IMR-90 (cell line): ENCODE measurements at regions not wholly inside any gene's neighbourhood (a gene's known extent, or its start where the extent isn't known, plus 50 kb on each side); places are given as distances from the start of the nearest gene placed in this dataset.

Experiments
- ATAC-seq: fragments of 200-7000 bp; cut with Tn5 transposase; 2 replicates; pipeline ENCODE4 v1.9.1; 2020; ENCODE audit warnings: low read depth, mild to moderate bottlenecking, moderate library complexity
- BruUV-seq: library from RNA; stranded (reverse); fragments of 400-500 nt; replicated peaks from 2 replicates; lab custom pipeline; 2021; lab: Mats Ljungman, UMichigan
- CTCF ChIA-PET: fragments of 300-600 bp; formaldehyde crosslinking; extraction: SDS; loops from one replicate; lab custom pipeline; 2021; ENCODE audit warnings: antibody characterized with exemption; lab: Yijun Ruan, JAX
- POLR2A ChIA-PET: fragments of 300-600 bp; sonication (Branson Sonifier 250); formaldehyde crosslinking; loops from one replicate; lab custom pipeline; 2022; ENCODE audit warnings: antibody characterized with exemption; ENCODE audit not compliant: unreplicated experiment; lab: Charles Lee
- DNase-seq: peaks from one replicate; pipeline ENCODE4 v3.0.0; 2013
- H2AFZ ChIP-seq: replicated peaks from 2 replicates; pipeline ENCODE3; 2013; ENCODE audit warnings: low read length, mild to moderate bottlenecking; ENCODE audit not compliant: poor library complexity
- H2AK5ac ChIP-seq: 2 replicates; pipeline ENCODE4 v1.6.1; 2013; ENCODE audit warnings: low read depth, low read length, inconsistent platforms
- H2AK9ac ChIP-seq: replicated peaks from 2 replicates; pipeline ENCODE3; 2013; ENCODE audit warnings: mild to moderate bottlenecking, low read depth, low read length, moderate library complexity; ENCODE audit not compliant: poor library complexity
- H2BK120ac ChIP-seq: 2 replicates; pipeline ENCODE4 v1.6.1; 2013; ENCODE audit warnings: low read depth, low read length, inconsistent platforms
- H2BK15ac ChIP-seq: 3 replicates; pipeline ENCODE4 v1.6.1; 2013; ENCODE audit warnings: low read depth, low read length, inconsistent platforms
- H2BK20ac ChIP-seq: 2 replicates; pipeline ENCODE4 v1.6.1; 2013; ENCODE audit warnings: low read depth, mild to moderate bottlenecking, inconsistent platforms, low read length, moderate library complexity
- H2BK5ac ChIP-seq: 2 replicates; pipeline ENCODE4 v1.6.1; 2013; ENCODE audit warnings: mild to moderate bottlenecking, low read depth, low read length, inconsistent platforms; ENCODE audit not compliant: poor library complexity, severe bottlenecking
- H3K14ac ChIP-seq: replicated peaks from 2 replicates; pipeline ENCODE4 v1.6.1; 2013; ENCODE audit warnings: low read depth, low read length, inconsistent platforms
- H3K18ac ChIP-seq: 2 replicates; pipeline ENCODE4 v1.6.1; 2013; ENCODE audit warnings: low read depth, low read length, control low read depth
- H3K23ac ChIP-seq: 2 replicates; pipeline ENCODE4 v1.6.1; 2013; ENCODE audit warnings: low read depth, low read length, inconsistent platforms
- H3K27ac ChIP-seq: 2 replicates; pipeline ENCODE4 v1.5.1; 2013; ENCODE audit warnings: mild to moderate bottlenecking, control low read depth, low read length; ENCODE audit not compliant: insufficient read depth
- H3K27me3 ChIP-seq: 2 replicates; pipeline ENCODE4 v1.6.1; 2013; ENCODE audit warnings: low read length; ENCODE audit not compliant: control insufficient read depth, insufficient read depth
- H3K36me3 ChIP-seq: 2 replicates; pipeline ENCODE4 v1.6.1; 2013; ENCODE audit warnings: low read length, mixed read lengths; ENCODE audit not compliant: control insufficient read depth, insufficient read depth
- H3K4ac ChIP-seq: 2 replicates; pipeline ENCODE4 v1.6.1; 2013; ENCODE audit warnings: low read depth, low read length, inconsistent platforms
- H3K4me1 ChIP-seq: 2 replicates; pipeline ENCODE4 v1.6.1; 2013; ENCODE audit warnings: low read length, mixed read lengths; ENCODE audit not compliant: control insufficient read depth, insufficient read depth
- H3K4me2 ChIP-seq: 2 replicates; pipeline ENCODE4 v1.6.1; 2013; ENCODE audit warnings: low read depth, mild to moderate bottlenecking, control low read depth, low read length, moderate library complexity
- H3K4me3 ChIP-seq: 2 replicates; pipeline ENCODE4 v1.5.1; 2013; ENCODE audit warnings: low read depth, mild to moderate bottlenecking, control low read depth, low read length, moderate library complexity; ENCODE audit not compliant: insufficient read depth
- H3K56ac ChIP-seq: 2 replicates; pipeline ENCODE4 v1.6.1; 2013; ENCODE audit warnings: low read length, inconsistent platforms; ENCODE audit not compliant: insufficient read depth; ENCODE audit errors: extremely low read depth
- H3K79me1 ChIP-seq, 2 experiments: 2 replicates each; pipeline ENCODE4 v1.6.1; 2013; ENCODE audit warnings: low read length in 2 of 2, inconsistent platforms in 1 of 2, low read depth in 1 of 2
- H3K9ac ChIP-seq: 2 replicates; pipeline ENCODE4 v1.6.1; 2013; ENCODE audit warnings: low read depth, low read length, control low read depth
- H3K9me1 ChIP-seq: 2 replicates; pipeline ENCODE4 v1.6.1; 2013; ENCODE audit warnings: low read length, inconsistent platforms; ENCODE audit not compliant: insufficient read depth
- H3K9me3 ChIP-seq: 2 replicates; pipeline ENCODE4 v1.6.1; 2013; ENCODE audit warnings: low read length; ENCODE audit not compliant: control insufficient read depth, insufficient read depth
- H4K20me1 ChIP-seq: 2 replicates; pipeline ENCODE4 v1.6.1; 2013; ENCODE audit warnings: low read length, inconsistent platforms; ENCODE audit not compliant: insufficient read depth
- H4K5ac ChIP-seq: 2 replicates; pipeline ENCODE4 v1.6.1; 2013; ENCODE audit warnings: mild to moderate bottlenecking, low read depth, low read length, control low read depth
- H4K8ac ChIP-seq, 2 experiments: 2 replicates each; pipeline ENCODE4 v1.6.1; 2013; ENCODE audit warnings: low read depth in 2 of 2, low read length in 2 of 2, control low read depth in 1 of 2, inconsistent platforms in 1 of 2
- H4K91ac ChIP-seq: 2 replicates; pipeline ENCODE4 v1.6.1; 2013; ENCODE audit warnings: low read depth, low read length, inconsistent platforms; ENCODE audit not compliant: insufficient read depth
- BHLHE40 ChIP-seq: fragments of 150-350 bp; IDR thresholded peaks from 2 replicates; pipeline ENCODE4 v1.6.1; 2016; ENCODE audit warnings: mild to moderate bottlenecking, low read depth, low read length
- CHD1 ChIP-seq: IDR thresholded peaks from 2 replicates; pipeline ENCODE4 v1.6.1; 2012; ENCODE audit warnings: low read depth, low read length, improper control_type of control experiment
- ELK1 ChIP-seq: fragments of 150-350 bp; IDR thresholded peaks from 2 replicates; pipeline ENCODE4 v1.6.1; 2016; ENCODE audit warnings: low read depth, mild to moderate bottlenecking, low read length, moderate library complexity, borderline replicate concordance
- MAZ ChIP-seq: IDR thresholded peaks from 2 replicates; pipeline ENCODE4 v1.6.1; 2012; ENCODE audit warnings: low read depth, mild to moderate bottlenecking, low read length, improper control_type of control experiment, moderate library complexity, borderline replicate concordance
- MXI1 ChIP-seq: IDR thresholded peaks from 2 replicates; pipeline ENCODE4 v1.6.1; 2012; ENCODE audit warnings: low read depth, mild to moderate bottlenecking, low read length, moderate library complexity, borderline replicate concordance
- NFE2L2 ChIP-seq: fragments of 150-350 bp; IDR thresholded peaks from 2 replicates; pipeline ENCODE4 v1.6.1; 2016; ENCODE audit warnings: low read depth, mild to moderate bottlenecking, low read length
- RAD21 ChIP-seq: IDR thresholded peaks from 2 replicates; pipeline ENCODE4 v1.6.1; 2012; ENCODE audit warnings: low read length, improper control_type of control experiment
- SMC3 ChIP-seq: fragments of 150-350 bp; IDR thresholded peaks from 2 replicates; pipeline ENCODE4 v1.6.1; 2016; ENCODE audit warnings: low read depth, mild to moderate bottlenecking, antibody characterized with exemption, low read length, moderate library complexity
- WGBS, 2 experiments: methylation state at CpG; one replicate each; pipeline versions ENCODE4 v1.1.5 to v1.1.7; 2013; ENCODE audit warnings: missing lambda C conversion rate in 2 of 2; ENCODE audit not compliant: insufficient read length in 1 of 2; ENCODE audit errors: extremely low coverage in 2 of 2; 5-methylcytosine and 5-hydroxymethylcytosine counted together
- dilution Hi-C: fragments of 300-500 bp; cut with HindIII; formaldehyde crosslinking; loops from one replicate; pipeline ENCODE4 v1.14.3; 2018; ENCODE audit warnings: low sequenced_read_pairs; ENCODE audit not compliant: unreplicated experiment
- in situ Hi-C: fragments of 300-500 bp; cut with MboI; formaldehyde crosslinking; loops from 3 replicates; pipeline ENCODE4 v1.14.3; 2019; ENCODE audit warnings: low sequenced_read_pairs, inconsistent platforms, mixed read lengths
- intact Hi-C: fragments of 100-400 bp; cut with micrococcal nuclease; formaldehyde crosslinking; loops from 2 replicates; pipeline ENCODE4 v1.10.0; 2022

GRCh38 chr4:132770776-132771175 lies 378.3 kb upstream of the PCDH10 start:
- in situ Hi-C loops, result no loop called here
- Histone ChIP-seq H3K79me1 (no peaks in the 10 kb centered on the region), H3K9me3 (no peaks in the 10 kb centered on the region), H3K14ac (no peak overlapping the region), H2AK5ac (no peak overlapping the region), H3K4me3 (no peak overlapping the region), H3K23ac (no peak overlapping the region), H2BK20ac (no peak overlapping the region), H4K8ac (no peak overlapping the region), H3K27ac (no peak overlapping the region), H2AFZ (no peak overlapping the region), H3K9me1 (no peaks in the 10 kb centered on the region), H3K27me3 (no peaks in the 10 kb centered on the region), H3K36me3 (no peaks in the 10 kb centered on the region), H3K4me2 (no peak overlapping the region), H2BK15ac (no peak overlapping the region), H2BK5ac (no peak overlapping the region), H4K91ac (no peak overlapping the region), H3K56ac (no peak overlapping the region), H3K9ac (no peak overlapping the region), H2BK120ac (no peak overlapping the region), H4K5ac (no peak overlapping the region), H2AK9ac (no peak overlapping the region), H4K20me1 (no peaks in the 10 kb centered on the region), H3K4me1 (no peaks in the 10 kb centered on the region), H3K18ac (no peak overlapping the region), H3K4ac (no peak overlapping the region)
- POLR2A ChIA-PET, result no interaction called here
- no CpG with 5 or more reads among the region's 2 CpGs for WGBS, 2 experiments
- intact Hi-C loops, result no loop called here
- CTCF ChIA-PET, result interaction anchor here (0.6 kb wide), 1 partner anchor 1660 kb away, joined by 3 read pairs; no protein-coding TSS in a partner anchor
- DNase-seq (no peak), ATAC-seq (no peak)
- TF ChIP-seq CHD1 (no peak), NFE2L2 (no peak), SMC3 (no peak), MAZ (no peak), ELK1 (no peak), BHLHE40 (no peak), RAD21 (no peak), MXI1 (no peak)
- dilution Hi-C loops, result no loop called here
- BruUV-seq, result no TSS peak
